Chondrocyte (in vitro differentiated cells): ENCODE measurements at regions not wholly inside any gene's neighbourhood (a gene's known extent, or its start where the extent isn't known, plus 50 kb on each side); places are given as distances from the start of the nearest gene placed in this dataset.

Experiments used
- DNase-seq: peaks from one replicate; pipeline ENCODE4 v3.0.0; 2021; ENCODE audit warnings: mixed read lengths, low spot score
- H3K27ac Mint-ChIP-seq: one replicate; pipeline ENCODE4 v1.8.0; 2021; ENCODE audit warnings: mild to moderate bottlenecking, moderate library complexity, mixed read lengths; ENCODE audit not compliant: unreplicated experiment
- H3K27me3 Mint-ChIP-seq: 2 replicates; pipeline ENCODE4 v1.8.0; 2021; ENCODE audit warnings: low read depth, mixed read lengths
- H3K36me3 Mint-ChIP-seq: 2 replicates; pipeline ENCODE4 v1.8.0; 2021; ENCODE audit warnings: low read depth, mixed read lengths
- H3K4me1 Mint-ChIP-seq: 2 replicates; pipeline ENCODE4 v1.8.0; 2021; ENCODE audit warnings: low read depth, mild to moderate bottlenecking, mixed read lengths
- H3K4me3 Mint-ChIP-seq: one replicate; pipeline ENCODE4 v1.8.0; 2021; ENCODE audit warnings: mild to moderate bottlenecking, moderate library complexity, mixed read lengths; ENCODE audit not compliant: unreplicated experiment
- H3K9me3 Mint-ChIP-seq: 2 replicates; pipeline ENCODE4 v1.8.0; 2021; ENCODE audit warnings: low read depth, mixed read lengths
- CTCF ChIP-seq: fragments of 200-600 bp; sonication (generic); IDR thresholded peaks from 2 replicates; pipeline ENCODE4 v1.5.0; 2021; ENCODE audit warnings: antibody characterized with exemption, mild to moderate bottlenecking, moderate library complexity

DNA sequence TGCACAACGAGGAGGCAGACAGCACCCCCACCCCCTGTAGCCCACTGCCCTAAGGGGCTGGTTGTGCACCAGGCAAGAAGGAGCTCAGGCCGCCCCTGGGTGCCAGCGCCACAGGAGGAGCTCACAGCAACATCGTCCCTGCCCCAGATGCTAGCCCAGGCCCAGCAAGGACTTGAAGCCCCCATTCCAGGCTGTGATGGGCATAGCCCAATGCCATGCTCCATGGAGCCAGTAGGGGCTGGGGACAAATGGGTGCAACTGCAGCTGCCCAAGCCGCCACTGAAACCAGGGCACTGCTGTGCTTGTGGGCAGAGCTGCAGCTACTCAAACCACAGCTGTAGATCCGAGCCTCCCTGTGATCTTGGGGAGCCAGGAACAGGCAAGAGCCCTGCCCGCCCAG is 241.3 kb upstream of the GIMD1 start:
- TF ChIP-seq CTCF = no peak
- Mint-ChIP-seq H3K27me3 (peaks cover 4% of the 10 kb centered on the region), H3K36me3 (no peaks in the 10 kb centered on the region), H3K9me3 (no peaks in the 10 kb centered on the region), H3K4me3 (no peak overlapping the region), H3K27ac (no peak overlapping the region), H3K4me1 (peaks cover 17% of the 10 kb centered on the region)
- DNase-seq = no peak

- no peak for DNase-seq
- no peaks in the 10 kb centered on the region for H3K9me3 Mint-ChIP-seq
- no peak for TF ChIP-seq CTCF
- H3K27me3 Mint-ChIP-seq = peaks cover 4% of the 10 kb centered on the region
- H3K36me3 Mint-ChIP-seq = no peaks in the 10 kb centered on the region
- H3K4me1 Mint-ChIP-seq = no peaks in the 10 kb centered on the region
- no peak overlapping the region for H3K4me3 Mint-ChIP-seq
- no peak overlapping the region for H3K27ac Mint-ChIP-seq
Observed at GRCh38 chr4:106607558-106607957, 239.0 kb upstream of the GIMD1 start.

- H3K4me3 Mint-ChIP-seq = no peak overlapping the region
- no peaks in the 10 kb centered on the region for H3K36me3 Mint-ChIP-seq
Observed at GRCh38 chr4:106604319-106605051, 235.9 kb upstream of the GIMD1 start.

GRCh38 chr4:106603471-106603870 is 234.9 kb upstream of the GIMD1 start:
- Mint-ChIP-seq H3K27ac (no peak overlapping the region), H3K4me1 (no peaks in the 10 kb centered on the region)

More at GRCh38 chr4:106604319-106605051, 235.9 kb upstream of the GIMD1 start:
- no peak for DNase-seq
- Mint-ChIP-seq H3K4me1 (no peaks in the 10 kb centered on the region), H3K9me3 (no peaks in the 10 kb centered on the region), H3K27me3 (peaks cover 6% of the 10 kb centered on the region), H3K27ac (no peak overlapping the region)
- TF ChIP-seq CTCF = no peak

GRCh38 chr4:106602711-106603110 is 234.1 kb upstream of the GIMD1 start:
- DNase-seq = no peak
- no peaks in the 10 kb centered on the region for H3K9me3 Mint-ChIP-seq
- no peak for TF ChIP-seq CTCF

More at GRCh38 chr4:106603471-106603870, 234.9 kb upstream of the GIMD1 start:
- H3K36me3 Mint-ChIP-seq = no peaks in the 10 kb centered on the region
- H3K27me3 Mint-ChIP-seq = peaks cover 2% of the 10 kb centered on the region
- H3K9me3 Mint-ChIP-seq = no peaks in the 10 kb centered on the region
- no peak for DNase-seq
- H3K4me3 Mint-ChIP-seq = no peak overlapping the region
- TF ChIP-seq CTCF = no peak

More at GRCh38 chr4:106602711-106603110, 234.1 kb upstream of the GIMD1 start:
- Mint-ChIP-seq H3K27me3 (peaks cover 2% of the 10 kb centered on the region), H3K4me1 (no peaks in the 10 kb centered on the region), H3K36me3 (no peaks in the 10 kb centered on the region), H3K27ac (no peak overlapping the region), H3K4me3 (no peak overlapping the region)
